CD14-positive monocyte (primary cell): ENCODE measurements at regions not wholly inside any gene's neighbourhood (a gene's known extent, or its start where the extent isn't known, plus 50 kb on each side); places are given as distances from the start of the nearest gene placed in this dataset.
"Not testable (repeated sequence)": the region's sequence is repeated elsewhere in the genome, so short reads cannot be mapped to it uniquely, and the experiment has no call there.

Experiments
- DNase-seq, 3 donors: peaks; one replicate each; pipeline ENCODE4 v3.0.0-alpha.2; 2011 to 2022
- H2AFZ ChIP-seq: 2 replicates; pipeline ENCODE4 v1.6.0; 2012; ENCODE audit warnings: mild to moderate bottlenecking, low read depth, low read length, inconsistent platforms; ENCODE audit not compliant: insufficient read depth, poor library complexity, severe bottlenecking
- H3K27ac ChIP-seq, 2 donors: 1 replicate in 1 of 2; 2 replicates in 1 of 2; pipeline ENCODE4 v1.5.1; 2012 to 2013; ENCODE audit warnings: low read length in 2 of 2, control low read depth in 1 of 2, inconsistent platforms in 1 of 2, low read depth in 1 of 2, mild to moderate bottlenecking in 1 of 2
- H3K27me3 ChIP-seq, 2 donors: one replicate each; pipeline versions ENCODE4 v1.6.0 to v1.6.1; 2011 to 2013; ENCODE audit warnings: low read length in 2 of 2; ENCODE audit not compliant: control insufficient read depth in 2 of 2, insufficient read depth in 2 of 2
- H3K36me3 ChIP-seq, 2 donors: replicated peaks in 1 of 2; 1 replicate in 1 of 2; 2 replicates in 1 of 2; pipeline versions ENCODE4 v1.5.1 to v1.6.1; 2012 to 2013; ENCODE audit warnings: low read length in 2 of 2, control low read depth in 1 of 2, inconsistent platforms in 1 of 2, mild to moderate bottlenecking in 1 of 2; ENCODE audit not compliant: insufficient read depth in 2 of 2, control insufficient read depth in 1 of 2
- H3K4me1 ChIP-seq, 2 donors: 1 replicate in 1 of 2; 2 replicates in 1 of 2; pipeline versions ENCODE4 v1.5.1 to v1.6.1; 2012 to 2013; ENCODE audit warnings: low read length in 2 of 2, control low read depth in 1 of 2, inconsistent platforms in 1 of 2, mild to moderate bottlenecking in 1 of 2, moderate library complexity in 1 of 2; ENCODE audit not compliant: insufficient read depth in 2 of 2, control insufficient read depth in 1 of 2
- H3K4me2 ChIP-seq: replicated peaks from 2 replicates; pipeline ENCODE3; 2012; ENCODE audit warnings: low read length, moderate library complexity, mild to moderate bottlenecking; ENCODE audit not compliant: poor library complexity, severe bottlenecking; ENCODE audit errors: extremely low read depth
- H3K4me3 ChIP-seq, 3 experiments: fragments of 200-600 bp in 1 of 3; sonication (generic) in 1 of 3; replicated peaks in 1 of 3; 1 replicate in 2 of 3; 2 replicates in 1 of 3; pipeline ENCODE4 v1.5.1; 2011 to 2013; ENCODE audit warnings: low read length in 3 of 3, mild to moderate bottlenecking in 3 of 3, control low read depth in 2 of 3, low read depth in 2 of 3, inconsistent platforms in 1 of 3, moderate library complexity in 1 of 3
- H3K79me2 ChIP-seq: 2 replicates; pipeline ENCODE4 v1.6.0; 2012; ENCODE audit warnings: mild to moderate bottlenecking, control low read depth, inconsistent platforms, low read length, moderate library complexity; ENCODE audit not compliant: insufficient read depth
- H3K9ac ChIP-seq: 2 replicates; pipeline ENCODE4 v1.6.0; 2017; ENCODE audit warnings: low read length, mild to moderate bottlenecking; ENCODE audit not compliant: insufficient read depth, poor library complexity, severe bottlenecking
- H3K9me3 ChIP-seq, 2 donors: replicated peaks in 1 of 2; 1 replicate in 1 of 2; 2 replicates in 1 of 2; pipeline versions ENCODE4 v1.5.1 to v1.6.1; 2012 to 2013; ENCODE audit warnings: low read length in 2 of 2, control low read depth in 1 of 2; ENCODE audit not compliant: control insufficient read depth in 1 of 2, insufficient read depth in 1 of 2
- H4K20me1 ChIP-seq: 2 replicates; pipeline ENCODE4 v1.6.0; 2012; ENCODE audit warnings: mild to moderate bottlenecking, low read length, control low read depth, moderate library complexity; ENCODE audit not compliant: insufficient read depth
- H3K27ac Mint-ChIP-seq, 7 donors: one replicate each; pipeline ENCODE4 v1.8.0; 2020; ENCODE audit warnings: mild to moderate bottlenecking in 7 of 7, mixed read lengths in 7 of 7, moderate library complexity in 6 of 7, inconsistent platforms in 2 of 7
- H3K27me3 Mint-ChIP-seq, 3 donors: one replicate each; pipeline ENCODE4 v1.8.0; 2021 to 2022; ENCODE audit warnings: low read depth in 3 of 3, mild to moderate bottlenecking in 3 of 3, mixed read lengths in 3 of 3, moderate library complexity in 3 of 3, inconsistent platforms in 1 of 3
- H3K36me3 Mint-ChIP-seq, 2 donors: one replicate each; pipeline ENCODE4 v1.8.0; 2020; ENCODE audit warnings: mixed read lengths in 2 of 2, inconsistent platforms in 1 of 2, mild to moderate bottlenecking in 1 of 2
- H3K4me1 Mint-ChIP-seq: one replicate; pipeline ENCODE4 v1.8.0; 2020; ENCODE audit warnings: mild to moderate bottlenecking, mixed read lengths
- H3K4me3 Mint-ChIP-seq, 2 donors: one replicate each; pipeline ENCODE4 v1.8.0; 2020; ENCODE audit warnings: mild to moderate bottlenecking in 2 of 2, mixed read lengths in 2 of 2, moderate library complexity in 1 of 2
- H3K9me3 Mint-ChIP-seq, 7 donors: one replicate each; pipeline ENCODE4 v1.8.0; 2020 to 2022; ENCODE audit warnings: mixed read lengths in 7 of 7, mild to moderate bottlenecking in 6 of 7, moderate library complexity in 6 of 7, inconsistent platforms in 2 of 7
- CTCF ChIP-seq: fragments of 200-600 bp; IDR thresholded peaks from one replicate; pipeline ENCODE4 v1.8.0; 2022; ENCODE audit warnings: antibody characterized with exemption, mild to moderate bottlenecking
- whole genome bisulfite sequencing: methylation state at CpG from one replicate; pipeline ENCODE4 v1.1.5; 2013; ENCODE audit warnings: missing lambda C conversion rate; ENCODE audit not compliant: insufficient coverage; 5-methylcytosine and 5-hydroxymethylcytosine counted together
- intact Hi-C, 2 donors: fragments of 100-400 bp; cut with micrococcal nuclease; formaldehyde crosslinking; loops; one replicate each; pipeline versions ENCODE4 v1.15.0 to v1.15.1; 2023

GRCh38 chr17:55931446-55931845, 180.6 kb downstream of the PCTP start:
- intact Hi-C loops, result no loop called here
- Histone ChIP-seq H3K36me3 (no peaks in the 10 kb centered on the region), H3K27me3 (no peaks in the 10 kb centered on the region), H3K4me1 (no peaks in the 10 kb centered on the region), H3K27ac (no peak overlapping the region), H4K20me1 (no peaks in the 10 kb centered on the region), H2AFZ (no peak overlapping the region), H3K9ac (no peak overlapping the region), H3K79me2 (no peaks in the 10 kb centered on the region), H3K9me3 (no peaks in the 10 kb centered on the region), H3K4me2 (no peak overlapping the region), H3K4me3 (no peak overlapping the region)
- WGBS, result no CpG with 5 or more reads among the region's 1 CpG
- Mint-ChIP-seq H3K4me1 (peaks cover 1% of the 10 kb centered on the region), H3K27ac (no peak overlapping the region), H3K27me3 (peaks cover 2% of the 10 kb centered on the region in 3 donors), H3K4me3 (no peak overlapping the region), H3K36me3 (no peaks in the 10 kb centered on the region), H3K9me3 (peaks cover 0 to 3% (median 0%) of the 10 kb centered on the region in 7 donors)
- DNase-seq, result peak in 2 of 3 donors; percentile 5 to 17
- no peak for TF ChIP-seq CTCF

- Mint-ChIP-seq H3K4me3 (no peak overlapping the region), H3K4me1 (peaks cover 1% of the 10 kb centered on the region), H3K27me3 (peaks cover 2 to 5% (median 4%) of the 10 kb centered on the region in 3 donors), H3K27ac (no peak overlapping the region), H3K9me3 (peaks cover 0 to 3% (median 0%) of the 10 kb centered on the region in 7 donors), H3K36me3 (no peaks in the 10 kb centered on the region)
- no peak for DNase-seq
- Histone ChIP-seq H3K4me3 (no peak overlapping the region), H3K27ac (no peak overlapping the region), H3K9ac (no peak overlapping the region), H3K4me1 (no peaks in the 10 kb centered on the region), H3K27me3 (no peaks in the 10 kb centered on the region), H3K9me3 (no peaks in the 10 kb centered on the region), H3K36me3 (no peaks in the 10 kb centered on the region), H4K20me1 (no peaks in the 10 kb centered on the region), H3K4me2 (no peak overlapping the region), H2AFZ (no peak overlapping the region), H3K79me2 (no peaks in the 10 kb centered on the region)
- WGBS, result no CpG with 5 or more reads among the region's 2 CpGs
- TF ChIP-seq CTCF, result no peak
- intact Hi-C loops, result no loop called here
Measured at GRCh38 chr17:55932973-55933372, 182.1 kb downstream of the PCTP start.

- WGBS, result 82% methylated on average over 4 of the region's 8 CpGs
- H3K9me3 ChIP-seq, H3K4me1 ChIP-seq, H2AFZ ChIP-seq, H3K36me3 ChIP-seq, H3K27ac Mint-ChIP-seq, H3K4me3 Mint-ChIP-seq, H4K20me1 ChIP-seq, H3K4me2 ChIP-seq, H3K4me3 ChIP-seq, H3K36me3 Mint-ChIP-seq, H3K79me2 ChIP-seq, H3K9ac ChIP-seq, H3K4me1 Mint-ChIP-seq, H3K27me3 ChIP-seq, DNase-seq, H3K27ac ChIP-seq, intact Hi-C loops: not testable (repeated sequence)
- Mint-ChIP-seq H3K27me3 (peaks cover 2 to 11% (median 9%) of the 10 kb centered on the region in 3 donors), H3K9me3 (peaks cover 8 to 26% (median 17%) of the 10 kb centered on the region in 7 donors)
Measured at GRCh38 chr17:55939181-55939810, 188.4 kb downstream of the PCTP start.
